GM18508 (cell line): ENCODE measurements at regions not wholly inside any gene's neighbourhood (a gene's known extent, or its start where the extent isn't known, plus 50 kb on each side); places are given as distances from the start of the nearest gene placed in this dataset.

Experiments used
- ATAC-seq: cut with Tn5 transposase; IDR thresholded peaks from one replicate; pipeline ENCODE4 v1.9.1; 2021; ENCODE audit warnings: moderate number of reproducible peaks; ENCODE audit not compliant: insufficient read depth, unreplicated experiment

GRCh38 chr1:244335456-244335855 is 116.3 kb downstream of the ADSS2 start:
- no peak for ATAC-seq

- ATAC-seq, result no peak
Measured at GRCh38 chr1:244336232-244336899, 115.3 kb downstream of the ADSS2 start.

- ATAC-seq, result no peak
Measured at GRCh38 chr1:244337839-244338238, 113.9 kb downstream of the ADSS2 start.

- no peak for ATAC-seq
Measured at GRCh38 chr1:244339073-244339692, 112.5 kb downstream of the ADSS2 start.

GRCh38 chr1:244339776-244340175 is 111.9 kb downstream of the ADSS2 start:
- no peak for ATAC-seq

- no peak for ATAC-seq
Measured at GRCh38 chr1:244340396-244340795, 111.3 kb downstream of the ADSS2 start.

GRCh38 chr1:244341455-244342450 is 110.0 kb downstream of the ADSS2 start:
- no peak for ATAC-seq

GRCh38 chr1:244344001-244344400 is 107.7 kb downstream of the ADSS2 start:
- ATAC-seq, result no peak

GRCh38 chr1:244346972-244347618 is 104.6 kb downstream of the ADSS2 start:
- ATAC-seq, result no peak

GRCh38 chr1:244347942-244348341 is 103.8 kb downstream of the ADSS2 start:
- ATAC-seq, result no peak

- ATAC-seq, result no peak
Measured at GRCh38 chr1:244349103-244349531, 102.6 kb downstream of the ADSS2 start.

- no peak for ATAC-seq
Measured at GRCh38 chr1:244349581-244350001, 102.1 kb downstream of the ADSS2 start.

GRCh38 chr1:244350027-244350426 is 101.7 kb downstream of the ADSS2 start:
- peak; percentile 52 for ATAC-seq

- ATAC-seq, result no peak
Measured at GRCh38 chr1:244352156-244352830, 99.4 kb downstream of the ADSS2 start.

GRCh38 chr1:244353551-244354091 is 98.1 kb downstream of the ADSS2 start:
- ATAC-seq, result peak; percentile 76

- ATAC-seq, result no peak
Measured at GRCh38 chr1:244354810-244355278, 96.9 kb downstream of the ADSS2 start.

- no peak for ATAC-seq
Measured at GRCh38 chr1:244356376-244356775, 95.3 kb downstream of the ADSS2 start.
